ENCODE measurements at regions not wholly inside any gene's neighbourhood (a gene's known extent, or its start where the extent isn't known, plus 50 kb on each side); places are given as distances from the start of the nearest gene placed in this dataset.

DNA sequence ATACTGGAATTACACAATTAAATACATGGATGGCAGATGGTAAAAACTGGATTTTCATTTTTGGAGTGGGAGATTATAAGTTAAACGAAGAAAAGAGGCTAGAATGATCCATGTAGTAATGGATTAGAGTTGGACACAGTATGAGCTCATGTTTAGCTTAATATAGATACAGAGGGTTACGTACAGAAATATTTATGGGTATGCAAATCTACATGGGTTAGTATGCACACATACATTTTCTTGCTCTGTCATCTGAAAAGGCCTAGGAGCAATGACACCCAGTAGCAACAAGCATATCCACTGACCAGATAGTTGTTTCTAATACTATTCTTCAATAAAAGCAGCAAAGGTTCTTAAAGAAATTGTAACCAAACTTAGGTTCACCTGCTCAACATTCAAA, 366.4 kb downstream of the SEMA3D start:
- H3K9ac ChIP-seq (ENCODE audit: control insufficient read depth, insufficient read depth, low read length): no peak overlapping the region
- no peaks in the 10 kb centered on the region for H3K79me2 ChIP-seq (ENCODE audit: control insufficient read depth, insufficient read depth, low read length)
- TF ChIP-seq LARP7 (IDR thresholded peaks at IDR 0.05): no peak
- no peak for TF ChIP-seq POLR2A (IDR thresholded peaks at IDR 0.05; ENCODE audit: low read depth, low read length)
- no peak for TF ChIP-seq BRCA1 (IDR thresholded peaks at IDR 0.05; ENCODE audit: low read depth, low read length)
- TF ChIP-seq, protein P1, sequence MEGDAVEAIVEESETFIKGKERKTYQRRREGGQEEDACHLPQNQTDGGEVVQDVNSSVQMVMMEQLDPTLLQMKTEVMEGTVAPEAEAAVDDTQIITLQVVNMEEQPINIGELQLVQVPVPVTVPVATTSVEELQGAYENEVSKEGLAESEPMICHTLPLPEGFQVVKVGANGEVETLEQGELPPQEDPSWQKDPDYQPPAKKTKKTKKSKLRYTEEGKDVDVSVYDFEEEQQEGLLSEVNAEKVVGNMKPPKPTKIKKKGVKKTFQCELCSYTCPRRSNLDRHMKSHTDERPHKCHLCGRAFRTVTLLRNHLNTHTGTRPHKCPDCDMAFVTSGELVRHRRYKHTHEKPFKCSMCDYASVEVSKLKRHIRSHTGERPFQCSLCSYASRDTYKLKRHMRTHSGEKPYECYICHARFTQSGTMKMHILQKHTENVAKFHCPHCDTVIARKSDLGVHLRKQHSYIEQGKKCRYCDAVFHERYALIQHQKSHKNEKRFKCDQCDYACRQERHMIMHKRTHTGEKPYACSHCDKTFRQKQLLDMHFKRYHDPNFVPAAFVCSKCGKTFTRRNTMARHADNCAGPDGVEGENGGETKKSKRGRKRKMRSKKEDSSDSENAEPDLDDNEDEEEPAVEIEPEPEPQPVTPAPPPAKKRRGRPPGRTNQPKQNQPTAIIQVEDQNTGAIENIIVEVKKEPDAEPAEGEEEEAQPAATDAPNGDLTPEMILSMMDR (IDR thresholded peaks at IDR 0.05 in 2 of 3, conservative IDR thresholded peaks at IDR 0.05 in 1 of 3; ENCODE audit: control insufficient read depth in 2 of 3, extremely low read depth in 1 of 3, insufficient read depth in 1 of 3, low read depth in 3 of 3, low read length in 3 of 3): no peak
- no peak for TF ChIP-seq RCOR1 (conservative IDR thresholded peaks at IDR 0.05; ENCODE audit: low read depth, low read length)
- TF ChIP-seq POLR2AphosphoS2 (IDR thresholded peaks at IDR 0.05; ENCODE audit: low read depth, low read length): no peak
- TF ChIP-seq, protein P2, sequence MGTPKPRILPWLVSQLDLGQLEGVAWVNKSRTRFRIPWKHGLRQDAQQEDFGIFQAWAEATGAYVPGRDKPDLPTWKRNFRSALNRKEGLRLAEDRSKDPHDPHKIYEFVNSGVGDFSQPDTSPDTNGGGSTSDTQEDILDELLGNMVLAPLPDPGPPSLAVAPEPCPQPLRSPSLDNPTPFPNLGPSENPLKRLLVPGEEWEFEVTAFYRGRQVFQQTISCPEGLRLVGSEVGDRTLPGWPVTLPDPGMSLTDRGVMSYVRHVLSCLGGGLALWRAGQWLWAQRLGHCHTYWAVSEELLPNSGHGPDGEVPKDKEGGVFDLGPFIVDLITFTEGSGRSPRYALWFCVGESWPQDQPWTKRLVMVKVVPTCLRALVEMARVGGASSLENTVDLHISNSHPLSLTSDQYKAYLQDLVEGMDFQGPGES (IDR thresholded peaks at IDR 0.05): no peak
- H3K4me2 ChIP-seq (ENCODE audit: control insufficient read depth, insufficient read depth): no peak overlapping the region
- RAD21 ChIA-PET (ENCODE audit: unreplicated experiment): no interaction called here
- DNase-seq (ENCODE audit: low read depth, low spot score): no peak
- no TSS peak for BruUV-seq (replicated peaks)
- 0% methylated on average over 2 of the region's 2 CpGs for WGBS (ENCODE audit: insufficient coverage, insufficient replicate concordance, low lambda C conversion rate, missing lambda C conversion rate)
- POLR2A ChIA-PET: no interaction called here
- no peaks in the 10 kb centered on the region for H3K36me3 ChIP-seq (ENCODE audit: control insufficient read depth in 2 of 2, insufficient read depth in 2 of 2, low read length in 1 of 2)
- CTCF ChIA-PET: no interaction called here
- no peaks in the 10 kb centered on the region for H4K20me1 ChIP-seq (ENCODE audit: control insufficient read depth, insufficient read depth)
- H2AFZ ChIP-seq (ENCODE audit: control insufficient read depth, low read depth, low read length): no peak overlapping the region
- intact Hi-C loops (cut with micrococcal nuclease; ENCODE audit: unreplicated experiment): no loop called here
- ATAC-seq: no peak; the same call in 2 of the 3 replicates
- no peaks in the 10 kb centered on the region for H3K9me3 ChIP-seq (replicated peaks; ENCODE audit: control insufficient read depth, insufficient read depth, low read length)
- H3K4me3 ChIP-seq: no peak overlapping the region
- no peak overlapping the region for H3K27ac ChIP-seq (ENCODE audit: control insufficient read depth, insufficient read depth)
- no peak for FAIRE-seq
- SMC1A ChIA-PET (ENCODE audit: uncharacterized antibody, unreplicated experiment): no interaction called here
- in situ Hi-C loops (cut with MboI): no loop called here
- no peaks in the 10 kb centered on the region for H3K4me1 ChIP-seq (ENCODE audit: control insufficient read depth, insufficient read depth, low read length)
- H3K27me3 ChIP-seq (replicated peaks in 1 of 2; ENCODE audit: control insufficient read depth in 2 of 2, insufficient read depth in 2 of 2, low read length in 1 of 2): no peaks in the 10 kb centered on the region

Data from GM12878 (cell line).